Medulla oblongata (tissue), 1 donor: ENCODE measurements at regions not wholly inside any gene's neighbourhood (a gene's known extent, or its start where the extent isn't known, plus 50 kb on each side); places are given as distances from the start of the nearest gene placed in this dataset.
"Not testable (repeated sequence)": the region's sequence is repeated elsewhere in the genome, so short reads cannot be mapped to it uniquely, and the experiment has no call there.

Experiments used
- DNase-seq: peaks from one replicate; pipeline ENCODE4 v3.0.0-alpha.2; 2015; ENCODE audit errors: extremely low spot score

- DNase-seq = no peak
Measured at GRCh38 chr5:36526537-36526936, 79.9 kb upstream of the SLC1A3 start.

GRCh38 chr5:36528588-36528987 lies 77.8 kb upstream of the SLC1A3 start:
- no peak for DNase-seq

- no peak for DNase-seq
Measured at GRCh38 chr5:36529142-36529541, 77.3 kb upstream of the SLC1A3 start.

GRCh38 chr5:36530215-36530614 lies 76.2 kb upstream of the SLC1A3 start:
- DNase-seq = no peak

- DNase-seq = no peak
Measured at GRCh38 chr5:36531401-36531800, 75.0 kb upstream of the SLC1A3 start.

GRCh38 chr5:36535378-36535777 lies 71.0 kb upstream of the SLC1A3 start:
- DNase-seq = peak; percentile 47

GRCh38 chr5:36535859-36536615 lies 70.4 kb upstream of the SLC1A3 start:
- DNase-seq = no peak

- no peak for DNase-seq
Measured at GRCh38 chr5:36536616-36537005, 69.8 kb upstream of the SLC1A3 start.

- no peak for DNase-seq
Measured at GRCh38 chr5:36537724-36538123, 68.7 kb upstream of the SLC1A3 start.

- no peak for DNase-seq
Measured at GRCh38 chr5:36552651-36553393, 53.6 kb upstream of the SLC1A3 start.

GRCh38 chr5:36555035-36555434 lies 51.4 kb upstream of the SLC1A3 start:
- not testable (repeated sequence) for DNase-seq
